SW480 (cell line): ENCODE measurements at regions not wholly inside any gene's neighbourhood (a gene's known extent, or its start where the extent isn't known, plus 50 kb on each side); places are given as distances from the start of the nearest gene placed in this dataset.

Experiments
- DNase-seq: peaks from one replicate; pipeline ENCODE4 v3.0.0-alpha.2; 2016; ENCODE audit warnings: low spot score

- no peak for DNase-seq
These were observed 55.0 kb downstream of the SOX4 start for GRCh38 chr6:21648475-21649050.

- no peak for DNase-seq
These were observed 59.8 kb downstream of the SOX4 start for GRCh38 chr6:21653323-21653722.

DNA sequence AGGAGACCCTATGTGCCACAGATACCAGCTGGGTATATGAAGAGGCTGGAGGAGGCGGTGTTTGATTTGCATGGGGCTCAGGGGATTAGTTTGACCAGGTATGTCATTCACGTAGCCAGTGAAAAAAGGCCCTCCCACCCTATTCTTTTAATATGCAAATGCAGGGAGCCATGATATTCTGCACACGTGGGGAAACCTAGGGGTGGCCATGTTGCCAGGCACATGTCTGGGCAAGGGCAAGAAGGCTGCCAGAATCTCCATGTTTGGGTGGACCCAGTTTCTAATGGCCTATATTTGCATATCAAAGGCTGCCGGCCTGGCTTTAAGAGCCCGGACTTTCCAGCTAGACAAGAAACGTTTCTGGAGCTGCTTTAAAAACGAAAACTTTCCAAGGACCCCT, 60.4 kb downstream of the SOX4 start:
- DNase-seq = no peak

DNA sequence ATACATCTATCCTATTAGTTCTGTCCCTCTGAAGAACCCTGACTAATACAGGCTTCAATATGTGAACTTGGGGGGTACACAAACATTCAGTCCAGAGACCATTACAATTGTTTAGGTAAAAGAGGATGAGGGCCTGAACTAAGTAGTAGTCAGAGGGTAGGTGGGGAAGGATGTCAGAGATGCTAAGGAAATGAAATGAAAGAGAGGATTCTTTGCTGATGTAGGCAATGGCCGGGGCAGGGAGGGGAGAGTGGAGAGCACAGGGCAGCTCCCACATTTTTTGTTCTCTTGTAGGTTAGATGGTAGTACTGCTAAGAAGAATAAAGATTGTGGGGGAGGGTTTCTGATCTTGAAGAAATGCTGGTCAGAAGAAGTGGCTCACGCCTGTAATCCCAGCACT, 60.8 kb downstream of the SOX4 start:
- DNase-seq = no peak

DNA sequence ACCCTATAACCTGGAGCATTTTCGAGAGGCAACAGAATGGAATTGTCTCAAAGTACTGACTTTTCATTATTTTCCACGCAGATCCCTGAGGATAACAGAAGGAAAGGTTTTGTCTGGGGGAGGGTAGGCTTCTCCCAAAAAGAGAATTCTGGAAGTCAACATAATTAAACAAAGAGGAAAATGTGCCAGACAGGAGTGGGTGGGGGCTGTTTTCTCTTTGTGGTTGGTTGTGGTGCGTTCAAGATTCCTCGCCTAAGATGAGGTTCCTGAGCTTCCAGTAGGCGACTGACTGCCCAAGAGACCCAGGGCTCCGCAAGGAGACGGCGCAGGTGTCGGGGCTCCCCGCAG, 70.4 kb downstream of the SOX4 start:
- DNase-seq = no peak

DNA sequence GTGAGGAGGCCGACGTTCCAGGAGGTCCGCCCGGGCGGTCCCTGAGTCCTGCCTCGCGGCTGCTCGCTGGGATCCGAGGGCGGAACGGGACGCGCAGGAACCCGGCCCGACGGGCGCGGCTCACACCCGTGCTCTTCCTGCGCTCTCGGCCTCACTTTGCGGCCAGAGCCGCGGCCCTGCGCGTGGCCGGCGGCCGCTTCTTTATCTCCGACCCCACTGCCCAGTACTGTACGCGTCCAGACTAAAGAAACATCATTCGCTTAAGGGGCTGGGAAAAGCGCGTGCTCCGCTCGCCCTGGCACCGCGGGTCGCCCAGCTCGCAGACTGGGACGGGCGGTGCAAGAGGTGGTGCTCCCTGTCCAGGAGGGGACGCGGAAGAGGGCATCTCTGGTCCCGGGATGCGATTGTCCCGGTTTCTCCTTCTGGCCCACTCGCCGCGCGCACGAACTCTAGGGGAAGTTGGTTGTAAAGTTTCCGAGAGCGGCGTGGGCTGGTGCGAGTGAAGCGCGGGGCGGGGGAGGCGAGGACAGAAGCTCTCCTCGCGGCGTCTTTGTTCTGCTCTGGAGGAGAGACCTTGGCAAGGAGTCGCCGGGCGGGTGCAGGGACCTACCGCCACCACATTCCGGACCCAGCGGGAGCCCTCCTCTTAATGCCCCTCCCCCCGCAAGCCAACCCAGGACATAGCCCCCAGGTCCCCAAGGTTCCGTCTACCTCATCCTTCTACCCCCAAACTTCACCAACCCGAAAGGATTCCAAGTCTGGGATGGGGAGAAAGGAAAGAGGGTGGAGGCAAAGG, 71.0 kb downstream of the SOX4 start:
- peak; percentile 17 for DNase-seq

GRCh38 chr6:21665110-21665391, 71.5 kb downstream of the SOX4 start:
- no peak for DNase-seq

- no peak for DNase-seq
These were observed 72.0 kb downstream of the SOX4 start for GRCh38 chr6:21665392-21666200.

DNA sequence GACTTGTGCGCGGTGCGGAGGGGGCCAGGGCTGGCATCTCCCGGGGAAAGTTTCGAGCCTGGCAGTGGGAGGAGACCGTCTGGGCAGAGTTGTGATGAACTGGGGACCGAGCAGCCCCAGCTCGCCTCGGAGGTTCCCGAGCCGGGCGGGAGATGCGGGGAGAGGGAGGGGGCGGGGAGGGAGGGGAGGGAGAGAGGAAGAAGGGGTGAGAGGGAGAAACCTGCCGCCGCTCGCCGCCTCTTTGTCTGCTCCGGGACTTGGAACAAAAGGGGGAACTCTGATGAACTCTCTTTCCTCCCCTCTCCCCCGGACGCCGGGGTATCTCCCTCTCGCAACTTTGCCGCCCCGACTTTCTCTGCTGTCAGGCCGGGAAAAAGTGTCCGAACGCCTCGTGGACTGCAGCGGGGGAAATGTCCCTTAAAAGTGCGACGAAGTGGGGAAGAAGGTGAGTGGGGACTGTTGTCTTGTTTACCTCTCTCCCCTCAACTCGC, 72.7 kb downstream of the SOX4 start:
- DNase-seq = no peak

DNA sequence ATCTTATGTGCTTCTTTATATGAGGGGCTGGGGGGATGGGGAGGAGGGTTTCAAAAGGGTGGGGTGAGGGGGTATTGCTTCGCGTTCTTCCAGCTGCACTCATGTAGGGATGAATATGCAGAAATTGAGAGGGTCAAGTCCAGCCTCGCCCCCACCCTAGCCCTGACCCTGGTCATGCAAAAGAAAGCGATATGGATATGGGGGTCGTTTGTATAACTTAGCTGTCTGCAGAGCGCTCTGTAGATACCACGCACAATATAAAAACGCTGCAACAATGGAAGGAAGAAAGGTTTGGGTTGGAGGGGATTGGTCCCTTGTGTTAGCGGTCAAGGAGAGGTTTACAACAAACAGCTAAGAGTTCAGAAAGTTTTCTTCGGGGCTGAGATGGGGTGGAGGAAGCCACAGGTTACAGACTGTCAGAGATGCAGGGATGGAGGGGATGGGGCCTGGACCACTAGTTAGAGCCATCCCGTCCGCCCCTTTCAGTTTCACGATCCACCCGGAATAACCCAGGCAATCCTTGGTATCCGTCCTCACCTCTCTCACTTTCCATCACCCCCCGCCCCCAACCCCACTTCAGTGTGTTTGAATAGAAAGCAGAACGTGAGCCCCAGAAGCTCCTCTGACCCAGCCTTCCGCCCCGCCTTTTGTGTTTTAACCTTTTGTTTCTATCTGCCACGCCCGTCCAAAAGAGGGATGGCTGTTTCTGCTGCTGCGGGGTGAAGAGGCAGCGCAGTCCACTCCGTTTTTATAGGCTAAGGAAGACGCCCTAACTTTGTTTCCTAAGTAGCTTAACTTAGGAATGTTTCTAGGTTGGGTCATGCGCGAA, 73.5 kb downstream of the SOX4 start:
- no peak for DNase-seq

DNA sequence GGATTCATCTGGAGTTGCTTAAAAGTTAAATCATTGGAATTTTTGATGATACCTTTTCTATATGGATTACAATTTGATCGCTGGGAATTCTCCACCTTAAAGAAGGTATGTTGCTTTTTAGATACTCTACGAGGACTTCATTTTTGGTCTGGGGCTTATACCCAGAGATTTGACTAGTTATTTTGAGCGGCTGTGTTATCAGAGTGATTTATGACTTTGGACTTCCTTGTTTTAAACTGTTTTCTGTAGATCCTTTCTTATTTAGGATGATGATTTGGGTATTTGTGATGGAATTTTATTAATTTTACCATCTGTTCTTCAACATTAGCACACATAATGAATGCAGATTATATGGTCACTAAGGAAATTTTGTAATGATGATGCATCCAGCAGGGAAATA, 75.2 kb downstream of the SOX4 start:
- DNase-seq = no peak

DNA sequence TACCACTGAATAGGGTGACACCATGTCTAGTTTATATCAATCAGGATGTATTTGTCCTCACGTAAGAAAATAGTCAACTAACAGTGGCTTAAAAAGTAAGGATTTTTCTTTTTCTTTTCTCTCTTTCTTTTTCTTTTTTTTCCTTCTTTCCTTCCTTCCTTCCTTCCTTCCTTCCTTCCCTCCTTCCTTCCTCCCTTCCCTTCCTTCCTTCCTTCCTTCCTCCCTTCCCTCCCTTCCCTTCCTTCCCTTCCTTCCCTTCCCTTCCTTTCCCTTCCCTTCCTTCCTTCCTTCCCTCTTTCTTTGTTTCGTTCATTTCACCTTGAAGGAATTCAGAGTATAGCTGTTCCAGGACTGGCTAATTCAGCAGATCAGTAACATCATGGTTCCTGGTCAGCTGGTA, 83.2 kb downstream of the SOX4 start:
- no peak for DNase-seq

GRCh38 chr6:21678990-21679389, 85.4 kb downstream of the SOX4 start:
- DNase-seq = no peak

DNA sequence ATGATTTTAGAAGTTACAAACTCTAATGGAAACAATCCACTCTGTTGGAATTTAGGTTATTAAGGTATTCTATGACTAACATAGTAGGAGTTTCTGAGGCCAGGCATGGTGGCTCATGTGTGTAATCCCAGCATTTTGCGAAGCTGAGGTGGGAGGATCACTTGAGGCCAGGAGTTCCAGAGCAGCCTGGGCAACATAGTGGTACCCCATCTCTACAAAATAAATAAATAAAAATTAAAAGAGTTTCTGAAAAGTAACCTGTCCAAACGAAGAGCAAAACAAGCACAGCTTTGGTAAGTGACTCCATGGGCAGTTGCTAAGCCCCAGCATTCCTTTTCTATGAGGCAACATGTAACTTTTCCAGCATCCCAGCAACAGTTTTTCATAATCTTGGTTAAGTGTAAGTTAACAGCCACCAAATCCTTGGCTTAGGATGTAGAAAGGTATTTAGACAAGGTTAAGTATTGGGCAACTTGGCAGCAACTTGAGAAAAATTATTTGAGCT, 86.3 kb downstream of the SOX4 start:
- DNase-seq = no peak

DNA sequence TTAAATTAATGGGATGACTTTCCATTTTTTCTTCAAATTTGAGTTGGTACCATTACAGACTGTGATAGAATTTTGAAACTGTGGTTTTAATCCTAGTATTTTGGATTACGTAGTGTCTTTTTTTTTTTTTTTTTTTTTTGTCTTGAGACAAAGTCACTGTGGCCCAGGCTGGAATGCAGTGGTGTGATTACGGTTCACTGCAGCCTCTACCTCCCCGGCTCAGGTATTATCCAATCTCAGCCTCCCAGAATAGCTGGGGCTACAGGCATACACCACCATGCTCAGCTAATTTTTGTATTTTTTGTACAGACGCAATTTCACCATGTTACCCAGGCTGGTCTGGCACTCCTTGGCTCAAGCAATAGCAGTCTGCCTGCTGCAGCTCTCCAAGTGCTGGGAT, 87.1 kb downstream of the SOX4 start:
- DNase-seq = no peak

- no peak for DNase-seq
These were observed 96.9 kb downstream of the SOX4 start for GRCh38 chr6:21690489-21690888.

- DNase-seq = no peak
These were observed 98.3 kb downstream of the SOX4 start for GRCh38 chr6:21691685-21692346.

DNA sequence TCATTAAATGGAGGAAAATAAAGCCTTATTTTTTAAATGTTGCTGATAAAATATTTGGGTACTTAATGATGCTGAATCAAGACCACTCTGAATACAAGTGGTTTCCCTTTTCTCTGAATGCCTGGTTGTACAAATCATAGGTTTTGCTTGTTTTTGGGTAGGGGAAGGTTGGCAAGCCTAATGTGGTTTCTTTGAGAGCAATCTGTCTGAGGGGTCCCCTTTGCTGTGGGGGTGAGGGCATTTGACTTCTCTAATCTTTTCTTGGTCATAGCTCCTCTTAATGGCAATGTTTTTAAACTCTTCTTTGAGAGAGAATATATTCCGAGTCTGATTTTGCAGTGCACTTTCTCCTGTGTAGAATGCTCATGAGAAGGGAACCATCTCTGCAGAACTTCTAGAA, 99.2 kb downstream of the SOX4 start:
- DNase-seq = no peak

DNA sequence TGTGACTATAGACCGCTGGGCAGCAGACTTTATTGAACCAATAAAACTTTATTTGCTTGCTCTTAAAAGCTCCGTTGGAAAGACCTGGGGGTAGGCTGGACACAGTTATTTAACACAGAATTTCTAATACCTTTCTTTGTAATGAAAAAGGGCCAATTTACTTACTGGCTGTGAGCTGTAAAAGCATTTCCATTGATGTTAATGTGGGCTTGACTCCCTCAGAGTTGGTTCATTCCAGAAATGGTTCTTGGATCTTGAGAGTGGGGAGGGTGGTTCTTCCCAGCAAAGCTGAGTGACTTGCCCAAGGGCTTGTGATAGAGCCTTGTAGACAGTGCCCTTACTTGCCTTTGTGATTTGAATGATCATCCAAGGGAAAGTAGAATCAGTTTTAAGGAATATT, 100.6 kb downstream of the SOX4 start:
- DNase-seq = no peak

- DNase-seq = no peak
These were observed 114.2 kb downstream of the SOX4 start for GRCh38 chr6:21707524-21708319.

DNA sequence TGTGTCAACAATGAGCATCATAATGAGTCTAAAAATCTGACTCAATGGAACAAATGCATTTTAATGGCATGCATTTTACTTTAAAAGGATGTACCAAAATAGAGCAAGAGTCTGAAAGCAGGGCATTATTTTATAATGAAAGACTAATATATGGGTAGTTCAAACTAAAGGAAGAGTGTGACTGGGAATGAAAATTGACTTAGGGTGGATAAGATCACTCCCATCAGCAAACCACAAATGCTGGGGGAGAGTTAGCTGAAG, 114.7 kb downstream of the SOX4 start:
- DNase-seq = no peak
